ENCODE measurements at regions not wholly inside any gene's neighbourhood (a gene's known extent, or its start where the extent isn't known, plus 50 kb on each side); places are given as distances from the start of the nearest gene placed in this dataset.

- no peak overlapping the region for H3K27ac ChIP-seq
- no peak for TF ChIP-seq CTCF (conservative IDR thresholded peaks at IDR 0.05)
These were observed 108.3 kb upstream of the RXFP2 start for GRCh38 chr13:31631071-31631470.

- H3K27ac ChIP-seq: no peak overlapping the region
These were observed 107.6 kb upstream of the RXFP2 start for GRCh38 chr13:31631746-31632145.

GRCh38 chr13:31638577-31638976 is 100.7 kb upstream of the RXFP2 start:
- H3K27ac ChIP-seq: no peak overlapping the region
- TF ChIP-seq CTCF (conservative IDR thresholded peaks at IDR 0.05): no peak

More at GRCh38 chr13:31631746-31632145, 107.6 kb upstream of the RXFP2 start:
- no peak for TF ChIP-seq CTCF (conservative IDR thresholded peaks at IDR 0.05)

GRCh38 chr13:31639443-31640163 is 99.7 kb upstream of the RXFP2 start:
- H3K27ac ChIP-seq: no peak overlapping the region
- TF ChIP-seq CTCF (conservative IDR thresholded peaks at IDR 0.05): no peak

GRCh38 chr13:31649766-31650165 is 89.6 kb upstream of the RXFP2 start:
- no peak overlapping the region for H3K27ac ChIP-seq
- no peak for TF ChIP-seq CTCF (conservative IDR thresholded peaks at IDR 0.05)

- H3K27ac ChIP-seq: no peak overlapping the region
- no peak for TF ChIP-seq CTCF (conservative IDR thresholded peaks at IDR 0.05)
These were observed 85.6 kb upstream of the RXFP2 start for GRCh38 chr13:31653730-31654129.

- no peak overlapping the region for H3K27ac ChIP-seq
- TF ChIP-seq CTCF (conservative IDR thresholded peaks at IDR 0.05): no peak
These were observed 75.3 kb upstream of the RXFP2 start for GRCh38 chr13:31663880-31664585.
